IMR-90 (cell line): ENCODE measurements at regions not wholly inside any gene's neighbourhood (a gene's known extent, or its start where the extent isn't known, plus 50 kb on each side); places are given as distances from the start of the nearest gene placed in this dataset.

Source experiments
- ATAC-seq: fragments of 200-7000 bp; cut with Tn5 transposase; 2 replicates; pipeline ENCODE4 v1.9.1; 2020; ENCODE audit warnings: low read depth, mild to moderate bottlenecking, moderate library complexity
- BruUV-seq: library from RNA; stranded (reverse); fragments of 400-500 nt; replicated peaks from 2 replicates; lab custom pipeline; 2021; lab: Mats Ljungman, UMichigan
- CTCF ChIA-PET: fragments of 300-600 bp; formaldehyde crosslinking; extraction: SDS; loops from one replicate; lab custom pipeline; 2021; ENCODE audit warnings: antibody characterized with exemption; lab: Yijun Ruan, JAX
- POLR2A ChIA-PET: fragments of 300-600 bp; sonication (Branson Sonifier 250); formaldehyde crosslinking; loops from one replicate; lab custom pipeline; 2022; ENCODE audit warnings: antibody characterized with exemption; ENCODE audit not compliant: unreplicated experiment; lab: Charles Lee
- DNase-seq: peaks from one replicate; pipeline ENCODE4 v3.0.0; 2013
- H2AFZ ChIP-seq: replicated peaks from 2 replicates; pipeline ENCODE3; 2013; ENCODE audit warnings: low read length, mild to moderate bottlenecking; ENCODE audit not compliant: poor library complexity
- H2AK5ac ChIP-seq: 2 replicates; pipeline ENCODE4 v1.6.1; 2013; ENCODE audit warnings: low read depth, low read length, inconsistent platforms
- H2AK9ac ChIP-seq: replicated peaks from 2 replicates; pipeline ENCODE3; 2013; ENCODE audit warnings: mild to moderate bottlenecking, low read depth, low read length, moderate library complexity; ENCODE audit not compliant: poor library complexity
- H2BK120ac ChIP-seq: 2 replicates; pipeline ENCODE4 v1.6.1; 2013; ENCODE audit warnings: low read depth, low read length, inconsistent platforms
- H2BK15ac ChIP-seq: 3 replicates; pipeline ENCODE4 v1.6.1; 2013; ENCODE audit warnings: low read depth, low read length, inconsistent platforms
- H2BK20ac ChIP-seq: 2 replicates; pipeline ENCODE4 v1.6.1; 2013; ENCODE audit warnings: low read depth, mild to moderate bottlenecking, inconsistent platforms, low read length, moderate library complexity
- H2BK5ac ChIP-seq: 2 replicates; pipeline ENCODE4 v1.6.1; 2013; ENCODE audit warnings: mild to moderate bottlenecking, low read depth, low read length, inconsistent platforms; ENCODE audit not compliant: poor library complexity, severe bottlenecking
- H3K14ac ChIP-seq: replicated peaks from 2 replicates; pipeline ENCODE4 v1.6.1; 2013; ENCODE audit warnings: low read depth, low read length, inconsistent platforms
- H3K18ac ChIP-seq: 2 replicates; pipeline ENCODE4 v1.6.1; 2013; ENCODE audit warnings: low read depth, low read length, control low read depth
- H3K23ac ChIP-seq: 2 replicates; pipeline ENCODE4 v1.6.1; 2013; ENCODE audit warnings: low read depth, low read length, inconsistent platforms
- H3K27ac ChIP-seq: 2 replicates; pipeline ENCODE4 v1.5.1; 2013; ENCODE audit warnings: mild to moderate bottlenecking, control low read depth, low read length; ENCODE audit not compliant: insufficient read depth
- H3K27me3 ChIP-seq: 2 replicates; pipeline ENCODE4 v1.6.1; 2013; ENCODE audit warnings: low read length; ENCODE audit not compliant: control insufficient read depth, insufficient read depth
- H3K36me3 ChIP-seq: 2 replicates; pipeline ENCODE4 v1.6.1; 2013; ENCODE audit warnings: low read length, mixed read lengths; ENCODE audit not compliant: control insufficient read depth, insufficient read depth
- H3K4ac ChIP-seq: 2 replicates; pipeline ENCODE4 v1.6.1; 2013; ENCODE audit warnings: low read depth, low read length, inconsistent platforms
- H3K4me1 ChIP-seq: 2 replicates; pipeline ENCODE4 v1.6.1; 2013; ENCODE audit warnings: low read length, mixed read lengths; ENCODE audit not compliant: control insufficient read depth, insufficient read depth
- H3K4me2 ChIP-seq: 2 replicates; pipeline ENCODE4 v1.6.1; 2013; ENCODE audit warnings: low read depth, mild to moderate bottlenecking, control low read depth, low read length, moderate library complexity
- H3K4me3 ChIP-seq: 2 replicates; pipeline ENCODE4 v1.5.1; 2013; ENCODE audit warnings: low read depth, mild to moderate bottlenecking, control low read depth, low read length, moderate library complexity; ENCODE audit not compliant: insufficient read depth
- H3K56ac ChIP-seq: 2 replicates; pipeline ENCODE4 v1.6.1; 2013; ENCODE audit warnings: low read length, inconsistent platforms; ENCODE audit not compliant: insufficient read depth; ENCODE audit errors: extremely low read depth
- H3K79me1 ChIP-seq, 2 experiments: 2 replicates each; pipeline ENCODE4 v1.6.1; 2013; ENCODE audit warnings: low read length in 2 of 2, inconsistent platforms in 1 of 2, low read depth in 1 of 2
- H3K9ac ChIP-seq: 2 replicates; pipeline ENCODE4 v1.6.1; 2013; ENCODE audit warnings: low read depth, low read length, control low read depth
- H3K9me1 ChIP-seq: 2 replicates; pipeline ENCODE4 v1.6.1; 2013; ENCODE audit warnings: low read length, inconsistent platforms; ENCODE audit not compliant: insufficient read depth
- H3K9me3 ChIP-seq: 2 replicates; pipeline ENCODE4 v1.6.1; 2013; ENCODE audit warnings: low read length; ENCODE audit not compliant: control insufficient read depth, insufficient read depth
- H4K20me1 ChIP-seq: 2 replicates; pipeline ENCODE4 v1.6.1; 2013; ENCODE audit warnings: low read length, inconsistent platforms; ENCODE audit not compliant: insufficient read depth
- H4K5ac ChIP-seq: 2 replicates; pipeline ENCODE4 v1.6.1; 2013; ENCODE audit warnings: mild to moderate bottlenecking, low read depth, low read length, control low read depth
- H4K8ac ChIP-seq, 2 experiments: 2 replicates each; pipeline ENCODE4 v1.6.1; 2013; ENCODE audit warnings: low read depth in 2 of 2, low read length in 2 of 2, control low read depth in 1 of 2, inconsistent platforms in 1 of 2
- H4K91ac ChIP-seq: 2 replicates; pipeline ENCODE4 v1.6.1; 2013; ENCODE audit warnings: low read depth, low read length, inconsistent platforms; ENCODE audit not compliant: insufficient read depth
- BHLHE40 ChIP-seq: fragments of 150-350 bp; IDR thresholded peaks from 2 replicates; pipeline ENCODE4 v1.6.1; 2016; ENCODE audit warnings: mild to moderate bottlenecking, low read depth, low read length
- CEBPB ChIP-seq: IDR thresholded peaks from 2 replicates; pipeline ENCODE4 v1.6.1; 2012; ENCODE audit warnings: low read depth, low read length, improper control_type of control experiment
- MAFK ChIP-seq: IDR thresholded peaks from 2 replicates; pipeline ENCODE4 v1.6.1; 2012; ENCODE audit warnings: low read depth, low read length, improper control_type of control experiment
- NFE2L2 ChIP-seq: fragments of 150-350 bp; IDR thresholded peaks from 2 replicates; pipeline ENCODE4 v1.6.1; 2016; ENCODE audit warnings: low read depth, mild to moderate bottlenecking, low read length
- WGBS, 2 experiments: methylation state at CpG; one replicate each; pipeline versions ENCODE4 v1.1.5 to v1.1.7; 2013; ENCODE audit warnings: missing lambda C conversion rate in 2 of 2; ENCODE audit not compliant: insufficient read length in 1 of 2; ENCODE audit errors: extremely low coverage in 2 of 2; 5-methylcytosine and 5-hydroxymethylcytosine counted together
- dilution Hi-C: fragments of 300-500 bp; cut with HindIII; formaldehyde crosslinking; loops from one replicate; pipeline ENCODE4 v1.14.3; 2018; ENCODE audit warnings: low sequenced_read_pairs; ENCODE audit not compliant: unreplicated experiment
- in situ Hi-C: fragments of 300-500 bp; cut with MboI; formaldehyde crosslinking; loops from 3 replicates; pipeline ENCODE4 v1.14.3; 2019; ENCODE audit warnings: low sequenced_read_pairs, inconsistent platforms, mixed read lengths
- intact Hi-C: fragments of 100-400 bp; cut with micrococcal nuclease; formaldehyde crosslinking; loops from 2 replicates; pipeline ENCODE4 v1.10.0; 2022
- TF ChIP-seq, protein P1 (sequence below): conservative IDR thresholded peaks from 2 replicates; pipeline ENCODE4 v1.5.1; 2012; ENCODE audit warnings: mild to moderate bottlenecking, low read depth, low read length, improper control_type of control experiment
- TF ChIP-seq, protein P2 (sequence below): fragments of 150-350 bp; IDR thresholded peaks from 2 replicates; pipeline ENCODE4 v1.6.1; 2017; ENCODE audit warnings: mild to moderate bottlenecking, antibody characterized with exemption, low read length, low read depth

DNA sequence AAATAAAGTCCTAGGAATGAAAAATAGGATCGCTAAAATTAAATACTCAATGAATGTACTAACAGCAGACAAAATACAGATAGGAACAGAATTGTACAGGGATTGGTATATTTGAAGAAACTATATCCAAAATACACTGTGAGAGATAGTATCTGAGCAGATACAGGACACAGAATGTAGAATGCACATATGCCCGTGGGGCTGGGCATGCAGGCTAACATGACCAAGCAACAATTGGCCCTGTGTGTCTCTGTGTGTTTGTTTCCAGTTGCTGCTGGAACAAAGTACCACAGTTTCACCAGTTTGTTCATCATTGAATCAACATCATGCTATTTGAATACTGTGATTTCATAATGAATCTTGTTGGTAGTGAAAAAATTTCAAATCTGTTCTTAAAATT, 127.6 kb downstream of the PMAIP1 start:
- H3K9me3 ChIP-seq: no peaks in the 10 kb centered on the region
- H3K9me1 ChIP-seq: peaks cover 2% of the 10 kb centered on the region
- H3K4me3 ChIP-seq: no peak overlapping the region
- no peaks in the 10 kb centered on the region for H4K20me1 ChIP-seq
- intact Hi-C loops (loop anchor here (5.0 kb wide), 1 partner anchor 50 kb away; no protein-coding TSS in a partner anchor), dilution Hi-C loops (no loop called here), in situ Hi-C loops (no loop called here)
- no peak overlapping the region for H3K14ac ChIP-seq
- no peak overlapping the region for H3K18ac ChIP-seq
- POLR2A ChIA-PET: no interaction called here
- H2BK120ac ChIP-seq: no peak overlapping the region
- H4K5ac ChIP-seq: no peak overlapping the region
- DNase-seq (no peak), ATAC-seq (no peak)
- H3K56ac ChIP-seq: no peak overlapping the region
- no peak overlapping the region for H3K9ac ChIP-seq
- H3K27me3 ChIP-seq: no peaks in the 10 kb centered on the region
- H3K4me1 ChIP-seq: 0 out of 2 replicates have a peak, but pooled peaks cover 2% of the 10 kb centered on the region
- no peak overlapping the region for H4K91ac ChIP-seq
- no peak overlapping the region for H2BK15ac ChIP-seq
- H3K79me1 ChIP-seq: no peaks in the 10 kb centered on the region
- TF ChIP-seq NFE2L2 (no peak), CEBPB (no peak), BHLHE40 (no peak), MAFK (no peak)
- TF ChIP-seq, protein P1, sequence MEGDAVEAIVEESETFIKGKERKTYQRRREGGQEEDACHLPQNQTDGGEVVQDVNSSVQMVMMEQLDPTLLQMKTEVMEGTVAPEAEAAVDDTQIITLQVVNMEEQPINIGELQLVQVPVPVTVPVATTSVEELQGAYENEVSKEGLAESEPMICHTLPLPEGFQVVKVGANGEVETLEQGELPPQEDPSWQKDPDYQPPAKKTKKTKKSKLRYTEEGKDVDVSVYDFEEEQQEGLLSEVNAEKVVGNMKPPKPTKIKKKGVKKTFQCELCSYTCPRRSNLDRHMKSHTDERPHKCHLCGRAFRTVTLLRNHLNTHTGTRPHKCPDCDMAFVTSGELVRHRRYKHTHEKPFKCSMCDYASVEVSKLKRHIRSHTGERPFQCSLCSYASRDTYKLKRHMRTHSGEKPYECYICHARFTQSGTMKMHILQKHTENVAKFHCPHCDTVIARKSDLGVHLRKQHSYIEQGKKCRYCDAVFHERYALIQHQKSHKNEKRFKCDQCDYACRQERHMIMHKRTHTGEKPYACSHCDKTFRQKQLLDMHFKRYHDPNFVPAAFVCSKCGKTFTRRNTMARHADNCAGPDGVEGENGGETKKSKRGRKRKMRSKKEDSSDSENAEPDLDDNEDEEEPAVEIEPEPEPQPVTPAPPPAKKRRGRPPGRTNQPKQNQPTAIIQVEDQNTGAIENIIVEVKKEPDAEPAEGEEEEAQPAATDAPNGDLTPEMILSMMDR: no peak
- TF ChIP-seq, protein P2, sequence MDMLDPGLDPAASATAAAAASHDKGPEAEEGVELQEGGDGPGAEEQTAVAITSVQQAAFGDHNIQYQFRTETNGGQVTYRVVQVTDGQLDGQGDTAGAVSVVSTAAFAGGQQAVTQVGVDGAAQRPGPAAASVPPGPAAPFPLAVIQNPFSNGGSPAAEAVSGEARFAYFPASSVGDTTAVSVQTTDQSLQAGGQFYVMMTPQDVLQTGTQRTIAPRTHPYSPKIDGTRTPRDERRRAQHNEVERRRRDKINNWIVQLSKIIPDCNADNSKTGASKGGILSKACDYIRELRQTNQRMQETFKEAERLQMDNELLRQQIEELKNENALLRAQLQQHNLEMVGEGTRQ: no peak
- H3K4me2 ChIP-seq: no peak overlapping the region
- no peaks in the 10 kb centered on the region for H3K36me3 ChIP-seq
- no peak overlapping the region for H3K4ac ChIP-seq
- no peak overlapping the region for H3K23ac ChIP-seq
- H4K8ac ChIP-seq: no peak overlapping the region
- no peak overlapping the region for H2BK5ac ChIP-seq
- BruUV-seq: no TSS peak
- H2AK9ac ChIP-seq: no peak overlapping the region
- no peak overlapping the region for H2BK20ac ChIP-seq
- no peak overlapping the region for H2AK5ac ChIP-seq
- no peak overlapping the region for H3K27ac ChIP-seq
- WGBS, 2 experiments: no CpG with 5 or more reads among the region's 2 CpGs
- peak overlapping the region; percentile 65 for H2AFZ ChIP-seq
- CTCF ChIA-PET: no interaction called here
